T-helper 17 cell (primary cell): ENCODE measurements at regions not wholly inside any gene's neighbourhood (a gene's known extent, or its start where the extent isn't known, plus 50 kb on each side); places are given as distances from the start of the nearest gene placed in this dataset.
"Not testable (repeated sequence)": the region's sequence is repeated elsewhere in the genome, so short reads cannot be mapped to it uniquely, and the experiment has no call there.

Experiments used
- ATAC-seq: fragments of 150-1000 bp; cut with Tn5 transposase; 2 replicates; pipeline ENCODE4 v1.10.0; 2021; ENCODE audit warnings: mild to moderate bottlenecking, moderate library complexity
- DNase-seq, 3 donors: peaks; one replicate each; pipeline versions ENCODE4 v3.0.0 to v3.0.0-alpha.2; 2020 to 2021
- H3K9me3 ChIP-seq: one replicate; pipeline ENCODE4 v1.7.0; 2013; ENCODE audit warnings: low read length, mild to moderate bottlenecking; ENCODE audit not compliant: control insufficient read depth, poor library complexity, severe bottlenecking
- H3K27ac Mint-ChIP-seq: one replicate; pipeline ENCODE4 v1.8.0; 2022; ENCODE audit warnings: mild to moderate bottlenecking, moderate library complexity, mixed read lengths
- H3K27me3 Mint-ChIP-seq: one replicate; pipeline ENCODE4 v1.8.0; 2022; ENCODE audit warnings: mixed read lengths
- H3K36me3 Mint-ChIP-seq: one replicate; pipeline ENCODE4 v1.8.0; 2022; ENCODE audit warnings: low read depth, mixed read lengths
- H3K4me1 Mint-ChIP-seq: one replicate; pipeline ENCODE4 v1.8.0; 2022; ENCODE audit warnings: mild to moderate bottlenecking, mixed read lengths
- H3K4me3 Mint-ChIP-seq: one replicate; pipeline ENCODE4 v1.8.0; 2022; ENCODE audit warnings: mild to moderate bottlenecking, moderate library complexity, mixed read lengths

- no peaks in the 10 kb centered on the region for H3K36me3 Mint-ChIP-seq
- ATAC-seq = no peak
Measured at GRCh38 chr5:136560126-136560525, 194.8 kb upstream of the TRPC7 start.

GRCh38 chr5:136559651-136560050 lies 194.3 kb upstream of the TRPC7 start:
- Mint-ChIP-seq H3K4me3 (no peak overlapping the region), H3K27ac (no peak overlapping the region), H3K36me3 (no peaks in the 10 kb centered on the region), H3K27me3 (no peaks in the 10 kb centered on the region), H3K4me1 (peaks cover 3% of the 10 kb centered on the region)
- no peak for DNase-seq
- no peak for ATAC-seq
- H3K9me3 ChIP-seq = no peaks in the 10 kb centered on the region

More at GRCh38 chr5:136560126-136560525, 194.8 kb upstream of the TRPC7 start:
- no peaks in the 10 kb centered on the region for H3K27me3 Mint-ChIP-seq
- H3K4me3 Mint-ChIP-seq = no peak overlapping the region
- H3K27ac Mint-ChIP-seq = no peak overlapping the region
- no peaks in the 10 kb centered on the region for H3K9me3 ChIP-seq
- peaks cover 3% of the 10 kb centered on the region for H3K4me1 Mint-ChIP-seq
- DNase-seq = no peak

- not testable (repeated sequence) for ATAC-seq
Measured at GRCh38 chr5:136547096-136547495, 181.8 kb upstream of the TRPC7 start.

GRCh38 chr5:136546441-136546840 lies 181.1 kb upstream of the TRPC7 start:
- not testable (repeated sequence) for H3K27ac Mint-ChIP-seq, ATAC-seq, H3K4me3 Mint-ChIP-seq, H3K27me3 Mint-ChIP-seq, DNase-seq, H3K36me3 Mint-ChIP-seq, H3K9me3 ChIP-seq, H3K4me1 Mint-ChIP-seq

More at GRCh38 chr5:136547096-136547495, 181.8 kb upstream of the TRPC7 start:
- not testable (repeated sequence) for H3K27ac Mint-ChIP-seq, H3K27me3 Mint-ChIP-seq, DNase-seq, H3K9me3 ChIP-seq, H3K4me1 Mint-ChIP-seq, H3K36me3 Mint-ChIP-seq, H3K4me3 Mint-ChIP-seq

GRCh38 chr5:136545031-136545430 lies 179.7 kb upstream of the TRPC7 start:
- not testable (repeated sequence) for H3K4me3 Mint-ChIP-seq, H3K36me3 Mint-ChIP-seq, ATAC-seq, H3K27ac Mint-ChIP-seq, DNase-seq, H3K4me1 Mint-ChIP-seq, H3K9me3 ChIP-seq, H3K27me3 Mint-ChIP-seq

- Mint-ChIP-seq H3K27me3 (no peaks in the 10 kb centered on the region), H3K4me1 (no peaks in the 10 kb centered on the region), H3K36me3 (no peaks in the 10 kb centered on the region), H3K4me3 (no peak overlapping the region), H3K27ac (no peak overlapping the region)
- no peak for DNase-seq
- no peaks in the 10 kb centered on the region for H3K9me3 ChIP-seq
- ATAC-seq = no peak
Measured at GRCh38 chr5:136538534-136538933, 173.2 kb upstream of the TRPC7 start.

GRCh38 chr5:136529081-136529480 lies 163.7 kb upstream of the TRPC7 start:
- Mint-ChIP-seq H3K27ac (no peak overlapping the region), H3K27me3 (no peaks in the 10 kb centered on the region), H3K36me3 (peaks cover 2% of the 10 kb centered on the region), H3K4me1 (no peaks in the 10 kb centered on the region), H3K4me3 (no peak overlapping the region)
- ATAC-seq (no peak), DNase-seq (no peak)
- no peaks in the 10 kb centered on the region for H3K9me3 ChIP-seq

- no peaks in the 10 kb centered on the region for H3K4me1 Mint-ChIP-seq
- no peaks in the 10 kb centered on the region for H3K27me3 Mint-ChIP-seq
- no peaks in the 10 kb centered on the region for H3K9me3 ChIP-seq
- H3K27ac Mint-ChIP-seq = no peak overlapping the region
- no peak for DNase-seq
- ATAC-seq = no peak
- H3K4me3 Mint-ChIP-seq = no peak overlapping the region
- H3K36me3 Mint-ChIP-seq = peaks cover 2% of the 10 kb centered on the region
Measured at GRCh38 chr5:136528481-136529030, 163.2 kb upstream of the TRPC7 start.

GRCh38 chr5:136527311-136527710 lies 162.0 kb upstream of the TRPC7 start:
- peaks cover 2% of the 10 kb centered on the region for H3K36me3 Mint-ChIP-seq
- H3K27ac Mint-ChIP-seq = no peak overlapping the region
- no peak overlapping the region for H3K4me3 Mint-ChIP-seq
- H3K9me3 ChIP-seq = no peaks in the 10 kb centered on the region
- DNase-seq (no peak), ATAC-seq (no peak)
- H3K4me1 Mint-ChIP-seq = no peaks in the 10 kb centered on the region
- no peaks in the 10 kb centered on the region for H3K27me3 Mint-ChIP-seq

- no peaks in the 10 kb centered on the region for H3K27me3 Mint-ChIP-seq
- H3K36me3 Mint-ChIP-seq = peaks cover 2% of the 10 kb centered on the region
- no peak overlapping the region for H3K27ac Mint-ChIP-seq
- ATAC-seq = no peak
- no peak for DNase-seq
- H3K4me1 Mint-ChIP-seq = no peaks in the 10 kb centered on the region
- H3K9me3 ChIP-seq = no peaks in the 10 kb centered on the region
- no peak overlapping the region for H3K4me3 Mint-ChIP-seq
Measured at GRCh38 chr5:136526791-136527190, 161.4 kb upstream of the TRPC7 start.

GRCh38 chr5:136526021-136526420 lies 160.7 kb upstream of the TRPC7 start:
- no peaks in the 10 kb centered on the region for H3K9me3 ChIP-seq

GRCh38 chr5:136525597-136525996 lies 160.3 kb upstream of the TRPC7 start:
- H3K27ac Mint-ChIP-seq = no peak overlapping the region
- no peak overlapping the region for H3K4me3 Mint-ChIP-seq
- peaks cover 2% of the 10 kb centered on the region for H3K36me3 Mint-ChIP-seq
- no peaks in the 10 kb centered on the region for H3K9me3 ChIP-seq
- H3K27me3 Mint-ChIP-seq = no peaks in the 10 kb centered on the region
- DNase-seq (no peak), ATAC-seq (no peak)
- H3K4me1 Mint-ChIP-seq = no peaks in the 10 kb centered on the region

More at GRCh38 chr5:136526021-136526420, 160.7 kb upstream of the TRPC7 start:
- no peak overlapping the region for H3K4me3 Mint-ChIP-seq
- H3K27me3 Mint-ChIP-seq = no peaks in the 10 kb centered on the region
- DNase-seq (no peak), ATAC-seq (no peak)
- no peak overlapping the region for H3K27ac Mint-ChIP-seq
- H3K36me3 Mint-ChIP-seq = peaks cover 2% of the 10 kb centered on the region
- H3K4me1 Mint-ChIP-seq = no peaks in the 10 kb centered on the region

GRCh38 chr5:136522217-136522956 lies 157.0 kb upstream of the TRPC7 start:
- Mint-ChIP-seq H3K36me3 (peaks cover 2% of the 10 kb centered on the region), H3K4me3 (no peak overlapping the region), H3K4me1 (no peaks in the 10 kb centered on the region), H3K27me3 (no peaks in the 10 kb centered on the region), H3K27ac (no peak overlapping the region)
- DNase-seq (no peak), ATAC-seq (no peak)
- H3K9me3 ChIP-seq = no peaks in the 10 kb centered on the region

- no peaks in the 10 kb centered on the region for H3K27me3 Mint-ChIP-seq
- DNase-seq (no peak), ATAC-seq (no peak)
- no peak overlapping the region for H3K4me3 Mint-ChIP-seq
- peaks cover 2% of the 10 kb centered on the region for H3K36me3 Mint-ChIP-seq
- peaks cover 2% of the 10 kb centered on the region for H3K4me1 Mint-ChIP-seq
- H3K9me3 ChIP-seq = no peaks in the 10 kb centered on the region
- no peak overlapping the region for H3K27ac Mint-ChIP-seq
Measured at GRCh38 chr5:136521696-136522095, 156.4 kb upstream of the TRPC7 start.
